Heart left ventricle (tissue), 13 donors: ENCODE measurements at regions not wholly inside any gene's neighbourhood (a gene's known extent, or its start where the extent isn't known, plus 50 kb on each side); places are given as distances from the start of the nearest gene placed in this dataset.

Source experiments
- POLR2A ChIP-seq, 2 donors: fragments of 450-650 bp; IDR thresholded peaks; one replicate each; pipeline ENCODE4 v1.6.1; 2017; ENCODE audit warnings: antibody characterized with exemption in 2 of 2, mild to moderate bottlenecking in 2 of 2, moderate library complexity in 2 of 2
- TF ChIP-seq, protein P1 (sequence below), 12 donors: fragments of 200-600 bp; sonication (generic) in 4 of 12; IDR thresholded peaks; one replicate each; pipeline versions ENCODE4 v1.5.0 to v1.8.0; 2018 to 2022; ENCODE audit warnings: antibody characterized with exemption in 12 of 12, mild to moderate bottlenecking in 5 of 12
- donor health status: ischemic (EF 13 %, LVEDD 7.1; RV severe dilation, severe dysfunction).
- donor health status: DM: no; HTN: yes; CAD: no.
- donor health status: DM: no; HTN: no; CAD: no.
- donor health status: ischemic (EF 25% LVEDD 6.9; RV normal size, moderate dysfunction).
- donor health status: ischemic (EF 25% LVEDD 5.7; RV mildly dilated, moderate dysfunction).
- donor health status: ischemic (EF 35%, LVEDD 5.7; RV mildly dilated, moderate dysfunction).
- donor health status: nonischemic (EF 11% LVEDD 7.7; RV severe dilation, severe dysfunction).
- donor health status: DM: yes; HTN: yes; CAD: no.
- donor health status: PGD.
- donor health status: ischemic (EF 29% LVEDD 5.4; RV normal size, mild dysfunction).
- donor health status: nonischemic (EF 23%, LVEDD 6.1; RV moderate dilation, normal function).

- TF ChIP-seq, protein P1, sequence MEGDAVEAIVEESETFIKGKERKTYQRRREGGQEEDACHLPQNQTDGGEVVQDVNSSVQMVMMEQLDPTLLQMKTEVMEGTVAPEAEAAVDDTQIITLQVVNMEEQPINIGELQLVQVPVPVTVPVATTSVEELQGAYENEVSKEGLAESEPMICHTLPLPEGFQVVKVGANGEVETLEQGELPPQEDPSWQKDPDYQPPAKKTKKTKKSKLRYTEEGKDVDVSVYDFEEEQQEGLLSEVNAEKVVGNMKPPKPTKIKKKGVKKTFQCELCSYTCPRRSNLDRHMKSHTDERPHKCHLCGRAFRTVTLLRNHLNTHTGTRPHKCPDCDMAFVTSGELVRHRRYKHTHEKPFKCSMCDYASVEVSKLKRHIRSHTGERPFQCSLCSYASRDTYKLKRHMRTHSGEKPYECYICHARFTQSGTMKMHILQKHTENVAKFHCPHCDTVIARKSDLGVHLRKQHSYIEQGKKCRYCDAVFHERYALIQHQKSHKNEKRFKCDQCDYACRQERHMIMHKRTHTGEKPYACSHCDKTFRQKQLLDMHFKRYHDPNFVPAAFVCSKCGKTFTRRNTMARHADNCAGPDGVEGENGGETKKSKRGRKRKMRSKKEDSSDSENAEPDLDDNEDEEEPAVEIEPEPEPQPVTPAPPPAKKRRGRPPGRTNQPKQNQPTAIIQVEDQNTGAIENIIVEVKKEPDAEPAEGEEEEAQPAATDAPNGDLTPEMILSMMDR (IDR thresholded peaks at IDR 0.05): no peak
- TF ChIP-seq POLR2A (IDR thresholded peaks at IDR 0.05): no peak
These were observed 106.3 kb upstream of the GDF10 start for GRCh38 chr10:47193666-47194065.
